NT2/D1 (cell line): ENCODE measurements at regions not wholly inside any gene's neighbourhood (a gene's known extent, or its start where the extent isn't known, plus 50 kb on each side); places are given as distances from the start of the nearest gene placed in this dataset.

Source experiments
- SUZ12 ChIP-seq: IDR thresholded peaks from 2 replicates; pipeline ENCODE4 v1.6.1; 2011; ENCODE audit not compliant: insufficient read length, insufficient read depth; ENCODE audit errors: extremely low read depth
- YY1 ChIP-seq: IDR thresholded peaks from 2 replicates; pipeline ENCODE4 v1.6.1; 2011; ENCODE audit not compliant: insufficient read length, insufficient read depth
- ZNF274 ChIP-seq: IDR thresholded peaks from 2 replicates; pipeline ENCODE4 v1.6.1; 2011; ENCODE audit warnings: mild to moderate bottlenecking, low read depth, low read length

DNA sequence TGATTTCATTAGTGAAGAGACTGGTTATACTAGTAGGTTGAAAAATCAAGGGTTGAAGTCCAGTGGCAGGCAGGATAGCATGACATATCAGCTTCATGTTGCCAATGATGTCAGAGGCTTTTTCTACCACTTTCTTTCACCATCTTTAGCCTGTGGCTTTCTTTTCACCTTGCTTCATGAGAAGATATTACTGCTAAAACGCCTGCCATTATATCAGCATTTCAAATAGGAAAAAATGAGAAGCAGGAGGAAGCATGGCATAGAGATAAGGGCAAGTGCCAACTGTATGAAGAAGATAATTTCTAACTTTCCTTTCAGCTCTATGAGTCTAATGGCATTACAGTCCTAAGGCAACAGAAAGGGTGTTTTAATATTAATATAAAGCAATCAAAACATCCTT is 270.2 kb upstream of the SYT4 start:
- TF ChIP-seq YY1: no peak
- no peak for TF ChIP-seq SUZ12
- TF ChIP-seq ZNF274: no peak
